GM23338 (cell line): ENCODE measurements at regions not wholly inside any gene's neighbourhood (a gene's known extent, or its start where the extent isn't known, plus 50 kb on each side); places are given as distances from the start of the nearest gene placed in this dataset.

ENCODE experiments used
- ATAC-seq: fragments of 200-7000 bp; cut with Tn5 transposase; 3 replicates; pipeline ENCODE4 v1.9.1; 2020
- DNase-seq: peaks from one replicate; pipeline ENCODE4 v3.0.0-alpha.2; 2015; ENCODE audit warnings: low spot score
- H2AFZ ChIP-seq: fragments of 200-600 bp; sonication (generic); 2 replicates; pipeline ENCODE4 v1.8.0; 2016; ENCODE audit warnings: antibody characterized with exemption, mild to moderate bottlenecking, moderate library complexity
- H3F3A ChIP-seq: fragments of 200-600 bp; sonication (generic); replicated peaks from 2 replicates; pipeline ENCODE4 v1.8.0; 2017; ENCODE audit warnings: antibody characterized with exemption, mixed run types, low read depth
- H3K27ac ChIP-seq: fragments of 200-600 bp; sonication (generic); 2 replicates; pipeline ENCODE4 v1.6.1; 2016; ENCODE audit warnings: low read depth
- H3K27me3 ChIP-seq: fragments of 200-600 bp; sonication (generic); 2 replicates; pipeline ENCODE4 v1.8.0; 2016; ENCODE audit warnings: mild to moderate bottlenecking, mixed run types, moderate library complexity; ENCODE audit not compliant: insufficient read depth
- H3K36me3 ChIP-seq: fragments of 200-600 bp; sonication (generic); 2 replicates; pipeline ENCODE4 v1.8.0; 2016; ENCODE audit warnings: mild to moderate bottlenecking; ENCODE audit not compliant: insufficient read depth
- H3K4me1 ChIP-seq: fragments of 200-600 bp; sonication (generic); 2 replicates; pipeline ENCODE4 v1.8.0; 2016; ENCODE audit warnings: mild to moderate bottlenecking, moderate library complexity; ENCODE audit not compliant: insufficient read depth
- H3K4me2 ChIP-seq: fragments of 200-600 bp; sonication (generic); 2 replicates; pipeline ENCODE4 v1.7.1; 2017; ENCODE audit warnings: mixed run types
- H3K4me3 ChIP-seq: fragments of 200-600 bp; sonication (generic); 2 replicates; pipeline ENCODE4 v1.6.1; 2016; ENCODE audit warnings: mixed run types
- H3K79me2 ChIP-seq: fragments of 200-600 bp; sonication (generic); replicated peaks from 2 replicates; pipeline ENCODE4 v1.8.0; 2017; ENCODE audit warnings: mild to moderate bottlenecking; ENCODE audit not compliant: insufficient read depth
- H3K9me2 ChIP-seq: fragments of 200-600 bp; sonication (generic); 2 replicates; pipeline ENCODE4 v1.8.0; 2017; ENCODE audit not compliant: insufficient read depth
- H4K20me1 ChIP-seq: fragments of 200-600 bp; sonication (generic); replicated peaks from 2 replicates; pipeline ENCODE4 v1.8.0; 2017; ENCODE audit warnings: mild to moderate bottlenecking; ENCODE audit not compliant: insufficient read depth
- H3K27ac Mint-ChIP-seq: 2 replicates; pipeline ENCODE4 v1.8.0; 2020; ENCODE audit warnings: inconsistent platforms, mild to moderate bottlenecking, moderate library complexity, mixed read lengths
- H3K27me3 Mint-ChIP-seq: 3 replicates; pipeline ENCODE4 v1.8.0; 2022; ENCODE audit warnings: low read depth, mild to moderate bottlenecking, moderate library complexity, mixed read lengths, inconsistent platforms; ENCODE audit not compliant: insufficient read depth, poor library complexity
- H3K36me3 Mint-ChIP-seq: 3 replicates; pipeline ENCODE4 v1.8.0; 2021; ENCODE audit warnings: low read depth, mild to moderate bottlenecking, inconsistent platforms, moderate library complexity, mixed read lengths
- H3K4me1 Mint-ChIP-seq: 3 replicates; pipeline ENCODE4 v1.8.0; 2020; ENCODE audit warnings: mild to moderate bottlenecking, inconsistent platforms, mixed read lengths
- H3K4me3 Mint-ChIP-seq: 3 replicates; pipeline ENCODE4 v1.8.0; 2021; ENCODE audit warnings: moderate library complexity, mild to moderate bottlenecking, inconsistent platforms, mixed read lengths
- H3K9me3 Mint-ChIP-seq: 3 replicates; pipeline ENCODE4 v1.8.0; 2020; ENCODE audit warnings: moderate library complexity, mild to moderate bottlenecking, inconsistent platforms, mixed read lengths
- EZH2 ChIP-seq: fragments of 200-600 bp; sonication (generic); IDR thresholded peaks from one replicate; pipeline ENCODE4 v1.8.0; 2017; ENCODE audit warnings: antibody characterized with exemption, mild to moderate bottlenecking, low read depth; ENCODE audit not compliant: unreplicated experiment
- EZH2phosphoT487 ChIP-seq: fragments of 200-600 bp; sonication (generic); IDR thresholded peaks from one replicate; pipeline ENCODE4 v1.8.1; 2018; ENCODE audit warnings: antibody characterized with exemption; ENCODE audit not compliant: unreplicated experiment
- JUNB ChIP-seq: IDR thresholded peaks from one replicate; pipeline ENCODE4 v1.6.1; 2016; ENCODE audit warnings: antibody characterized with exemption; ENCODE audit not compliant: unreplicated experiment
- NANOG ChIP-seq: IDR thresholded peaks from 2 replicates; pipeline ENCODE4 v1.6.1; 2016; ENCODE audit warnings: antibody characterized with exemption, borderline replicate concordance
- ZNF331 ChIP-seq: fragments of 250-450 bp; sonication (Bioruptor Pico); IDR thresholded peaks from 2 replicates; pipeline ENCODE4 v1.5.0; 2020; ENCODE audit warnings: low read depth, mild to moderate bottlenecking, moderate library complexity
- TF ChIP-seq, protein P1 (sequence below): IDR thresholded peaks from one replicate; pipeline ENCODE4 v1.6.1; 2018; ENCODE audit warnings: antibody characterized with exemption; ENCODE audit not compliant: unreplicated experiment
- TF ChIP-seq, protein P2 (sequence below): IDR thresholded peaks from 2 replicates; pipeline ENCODE4 v1.6.1; 2016; ENCODE audit warnings: antibody characterized with exemption
- TF ChIP-seq, protein P3 (sequence below), 2 experiments: fragments of 200-600 bp in 1 of 2; sonication (generic) in 1 of 2; conservative IDR thresholded peaks; 2 replicates each; pipeline versions ENCODE4 v1.5.1 to v1.6.1; 2016 to 2017; ENCODE audit warnings: antibody characterized with exemption in 2 of 2, low read depth in 2 of 2, mild to moderate bottlenecking in 2 of 2, moderate library complexity in 1 of 2

DNA sequence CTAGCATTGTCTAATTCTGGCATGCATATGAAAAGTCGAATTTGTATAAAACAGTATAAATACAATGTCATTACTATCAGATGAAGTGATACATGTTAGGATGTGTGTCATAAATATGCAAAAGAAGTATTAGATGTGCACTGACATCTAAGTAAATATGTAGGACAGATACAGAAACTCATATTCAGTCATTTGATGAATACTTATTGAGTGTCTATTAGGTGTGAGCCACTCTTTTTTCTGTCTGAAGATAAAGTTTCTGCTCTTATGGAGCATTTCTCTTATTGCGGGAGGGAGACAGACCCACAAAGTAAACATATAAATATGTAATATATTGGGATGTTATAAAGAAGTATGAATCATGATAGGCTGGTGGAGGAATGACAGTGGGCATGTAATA is 426.6 kb upstream of the B3GALT2 start (continued):
- no peak for TF ChIP-seq NANOG
- TF ChIP-seq, protein P1, sequence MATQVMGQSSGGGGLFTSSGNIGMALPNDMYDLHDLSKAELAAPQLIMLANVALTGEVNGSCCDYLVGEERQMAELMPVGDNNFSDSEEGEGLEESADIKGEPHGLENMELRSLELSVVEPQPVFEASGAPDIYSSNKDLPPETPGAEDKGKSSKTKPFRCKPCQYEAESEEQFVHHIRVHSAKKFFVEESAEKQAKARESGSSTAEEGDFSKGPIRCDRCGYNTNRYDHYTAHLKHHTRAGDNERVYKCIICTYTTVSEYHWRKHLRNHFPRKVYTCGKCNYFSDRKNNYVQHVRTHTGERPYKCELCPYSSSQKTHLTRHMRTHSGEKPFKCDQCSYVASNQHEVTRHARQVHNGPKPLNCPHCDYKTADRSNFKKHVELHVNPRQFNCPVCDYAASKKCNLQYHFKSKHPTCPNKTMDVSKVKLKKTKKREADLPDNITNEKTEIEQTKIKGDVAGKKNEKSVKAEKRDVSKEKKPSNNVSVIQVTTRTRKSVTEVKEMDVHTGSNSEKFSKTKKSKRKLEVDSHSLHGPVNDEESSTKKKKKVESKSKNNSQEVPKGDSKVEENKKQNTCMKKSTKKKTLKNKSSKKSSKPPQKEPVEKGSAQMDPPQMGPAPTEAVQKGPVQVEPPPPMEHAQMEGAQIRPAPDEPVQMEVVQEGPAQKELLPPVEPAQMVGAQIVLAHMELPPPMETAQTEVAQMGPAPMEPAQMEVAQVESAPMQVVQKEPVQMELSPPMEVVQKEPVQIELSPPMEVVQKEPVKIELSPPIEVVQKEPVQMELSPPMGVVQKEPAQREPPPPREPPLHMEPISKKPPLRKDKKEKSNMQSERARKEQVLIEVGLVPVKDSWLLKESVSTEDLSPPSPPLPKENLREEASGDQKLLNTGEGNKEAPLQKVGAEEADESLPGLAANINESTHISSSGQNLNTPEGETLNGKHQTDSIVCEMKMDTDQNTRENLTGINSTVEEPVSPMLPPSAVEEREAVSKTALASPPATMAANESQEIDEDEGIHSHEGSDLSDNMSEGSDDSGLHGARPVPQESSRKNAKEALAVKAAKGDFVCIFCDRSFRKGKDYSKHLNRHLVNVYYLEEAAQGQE: no peak

DNA sequence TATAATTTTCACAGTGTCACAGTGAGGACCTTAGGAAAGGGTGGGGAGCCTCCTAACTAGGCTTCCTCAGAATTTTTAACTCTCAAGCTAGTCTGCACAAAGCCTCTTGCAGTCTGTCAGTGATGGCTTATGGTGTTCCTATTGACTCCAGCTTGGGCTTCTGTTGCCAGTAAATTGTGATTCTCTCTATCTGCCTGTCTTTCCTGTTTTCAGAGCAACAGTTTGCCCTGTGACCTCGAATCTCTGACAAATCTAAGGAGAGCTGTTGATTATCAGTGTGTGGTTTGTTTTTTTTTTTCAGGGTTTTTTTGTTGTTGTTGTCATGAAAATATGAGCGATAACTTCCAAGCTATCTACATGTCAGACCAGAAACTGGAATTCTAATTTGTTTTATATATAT is 423.2 kb upstream of the B3GALT2 start:
- Histone ChIP-seq H3K27ac (no peak overlapping the region), H3K9me2 (no peaks in the 10 kb centered on the region; the same call in none of the 2 replicates), H3K27me3 (no peaks in the 10 kb centered on the region), H3K36me3 (no peaks in the 10 kb centered on the region), H2AFZ (peak overlapping the region; percentile 38; the same call in 1 of the 2 replicates), H3K79me2 (no peaks in the 10 kb centered on the region), H3K4me1 (no peaks in the 10 kb centered on the region), H3K4me2 (no peak overlapping the region), H3K4me3 (no peak overlapping the region), H3F3A (no peaks in the 10 kb centered on the region), H4K20me1 (no peaks in the 10 kb centered on the region)
- TF ChIP-seq EZH2 (no peak), ZNF331 (CRISPR knock-in tag) (no peak)
- TF ChIP-seq, protein P2, sequence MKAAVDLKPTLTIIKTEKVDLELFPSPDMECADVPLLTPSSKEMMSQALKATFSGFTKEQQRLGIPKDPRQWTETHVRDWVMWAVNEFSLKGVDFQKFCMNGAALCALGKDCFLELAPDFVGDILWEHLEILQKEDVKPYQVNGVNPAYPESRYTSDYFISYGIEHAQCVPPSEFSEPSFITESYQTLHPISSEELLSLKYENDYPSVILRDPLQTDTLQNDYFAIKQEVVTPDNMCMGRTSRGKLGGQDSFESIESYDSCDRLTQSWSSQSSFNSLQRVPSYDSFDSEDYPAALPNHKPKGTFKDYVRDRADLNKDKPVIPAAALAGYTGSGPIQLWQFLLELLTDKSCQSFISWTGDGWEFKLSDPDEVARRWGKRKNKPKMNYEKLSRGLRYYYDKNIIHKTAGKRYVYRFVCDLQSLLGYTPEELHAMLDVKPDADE: no peak
- Mint-ChIP-seq H3K36me3 (no peaks in the 10 kb centered on the region), H3K27me3 (peaks cover 2% of the 10 kb centered on the region), H3K4me1 (no peaks in the 10 kb centered on the region; the same call in 2 of the 3 replicates), H3K27ac (peak overlapping the region; percentile 61; the same call in 1 of the 2 replicates), H3K9me3 (no peaks in the 10 kb centered on the region), H3K4me3 (no peak overlapping the region)
- no peak for DNase-seq
- ATAC-seq: no peak

DNA sequence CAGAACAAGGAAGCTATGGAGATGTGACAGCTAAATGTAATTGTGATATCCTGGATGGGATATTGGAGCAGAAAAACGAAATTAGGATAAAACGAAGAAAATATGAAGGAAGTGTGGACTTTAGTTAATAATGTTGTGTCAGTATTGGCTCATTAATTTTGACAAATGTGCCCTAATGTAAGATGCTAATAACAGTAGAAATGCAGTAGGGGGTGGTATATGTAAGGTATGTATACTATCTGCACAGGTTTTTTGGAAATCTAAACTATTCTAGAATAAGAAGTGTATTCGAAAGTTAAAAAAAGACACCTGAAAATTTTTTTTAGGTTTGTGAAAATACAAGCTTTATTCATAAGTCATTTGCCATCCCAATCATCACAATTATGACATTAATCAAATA is 421.4 kb upstream of the B3GALT2 start:
- no peaks in the 10 kb centered on the region; the same call in 1 of the 2 replicates for H3K4me1 ChIP-seq
- no peaks in the 10 kb centered on the region for H3K36me3 ChIP-seq
- H3K27me3 Mint-ChIP-seq: no peaks in the 10 kb centered on the region
- H3K4me3 Mint-ChIP-seq: no peak overlapping the region
- H3K4me2 ChIP-seq: no peak overlapping the region
- peaks cover 6% of the 10 kb centered on the region for H3K4me1 Mint-ChIP-seq
- no peaks in the 10 kb centered on the region for H3K9me3 Mint-ChIP-seq
- no peaks in the 10 kb centered on the region for H3K79me2 ChIP-seq
- no peaks in the 10 kb centered on the region for H3K27me3 ChIP-seq
- no peaks in the 10 kb centered on the region for H4K20me1 ChIP-seq
- no peak overlapping the region for H3K27ac Mint-ChIP-seq
- no peak overlapping the region for H3K4me3 ChIP-seq
- no peak for ATAC-seq
- H2AFZ ChIP-seq: no peak overlapping the region
- H3K9me2 ChIP-seq: no peaks in the 10 kb centered on the region; the same call in none of the 2 replicates
- no peaks in the 10 kb centered on the region for H3F3A ChIP-seq
- no peaks in the 10 kb centered on the region for H3K36me3 Mint-ChIP-seq
- DNase-seq: no peak
- H3K27ac ChIP-seq: no peak overlapping the region
- TF ChIP-seq, protein P1: no peak
- TF ChIP-seq NANOG (no peak), EZH2phosphoT487 (no peak), EZH2 (no peak), JUNB (no peak)
- TF ChIP-seq, protein P2: no peak
- TF ChIP-seq, protein P3, sequence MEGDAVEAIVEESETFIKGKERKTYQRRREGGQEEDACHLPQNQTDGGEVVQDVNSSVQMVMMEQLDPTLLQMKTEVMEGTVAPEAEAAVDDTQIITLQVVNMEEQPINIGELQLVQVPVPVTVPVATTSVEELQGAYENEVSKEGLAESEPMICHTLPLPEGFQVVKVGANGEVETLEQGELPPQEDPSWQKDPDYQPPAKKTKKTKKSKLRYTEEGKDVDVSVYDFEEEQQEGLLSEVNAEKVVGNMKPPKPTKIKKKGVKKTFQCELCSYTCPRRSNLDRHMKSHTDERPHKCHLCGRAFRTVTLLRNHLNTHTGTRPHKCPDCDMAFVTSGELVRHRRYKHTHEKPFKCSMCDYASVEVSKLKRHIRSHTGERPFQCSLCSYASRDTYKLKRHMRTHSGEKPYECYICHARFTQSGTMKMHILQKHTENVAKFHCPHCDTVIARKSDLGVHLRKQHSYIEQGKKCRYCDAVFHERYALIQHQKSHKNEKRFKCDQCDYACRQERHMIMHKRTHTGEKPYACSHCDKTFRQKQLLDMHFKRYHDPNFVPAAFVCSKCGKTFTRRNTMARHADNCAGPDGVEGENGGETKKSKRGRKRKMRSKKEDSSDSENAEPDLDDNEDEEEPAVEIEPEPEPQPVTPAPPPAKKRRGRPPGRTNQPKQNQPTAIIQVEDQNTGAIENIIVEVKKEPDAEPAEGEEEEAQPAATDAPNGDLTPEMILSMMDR (conservative IDR thresholded peaks at IDR 0.05; ENCODE audit: low read depth in 2 of 2): no peak
